Neuron (in vitro differentiated cells): ENCODE measurements at regions not wholly inside any gene's neighbourhood (a gene's known extent, or its start where the extent isn't known, plus 50 kb on each side); places are given as distances from the start of the nearest gene placed in this dataset.

Experiments used
- H2AFZ ChIP-seq: one replicate; pipeline ENCODE4 v1.6.1; 2013; ENCODE audit warnings: low read depth, mild to moderate bottlenecking, inconsistent platforms, low read length, moderate library complexity
- H3K27me3 ChIP-seq: one replicate; pipeline ENCODE4 v1.6.1; 2013; ENCODE audit warnings: low read length; ENCODE audit not compliant: insufficient read depth
- H3K36me3 ChIP-seq: one replicate; pipeline ENCODE4 v1.6.1; 2013; ENCODE audit warnings: low read length; ENCODE audit not compliant: insufficient read depth
- H3K4me1 ChIP-seq: one replicate; pipeline ENCODE4 v1.6.1; 2013; ENCODE audit warnings: low read length; ENCODE audit not compliant: insufficient read depth
- H3K4me3 ChIP-seq: 2 replicates; pipeline ENCODE4 v1.5.1; 2013; ENCODE audit warnings: mild to moderate bottlenecking, low read length, moderate library complexity
- H3K9me3 ChIP-seq: one replicate; pipeline ENCODE4 v1.6.1; 2013; ENCODE audit warnings: low read length

DNA sequence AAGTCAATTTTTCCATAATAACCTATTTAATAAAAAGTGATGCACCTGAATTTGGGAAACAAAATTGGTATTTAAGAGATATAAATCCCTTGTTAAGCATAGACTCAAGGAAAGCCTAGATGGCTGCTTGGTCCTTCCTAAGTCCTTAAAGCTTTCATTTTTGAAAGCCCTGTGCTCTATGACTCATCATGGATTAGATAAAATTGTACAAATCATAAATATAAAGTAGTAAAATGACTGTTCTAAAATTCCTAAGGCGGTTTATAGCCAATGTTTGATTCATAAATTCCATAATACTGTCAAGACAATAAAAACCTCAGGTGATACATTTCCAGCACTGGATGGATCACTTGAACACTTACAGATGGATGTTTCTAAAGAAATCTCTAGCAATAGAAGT lies 730.8 kb upstream of the EPHA6 start:
- Histone ChIP-seq H3K9me3 (no peaks in the 10 kb centered on the region), H3K27me3 (no peaks in the 10 kb centered on the region), H3K36me3 (no peaks in the 10 kb centered on the region), H3K4me1 (no peaks in the 10 kb centered on the region), H2AFZ (no peak overlapping the region), H3K4me3 (no peak overlapping the region)

DNA sequence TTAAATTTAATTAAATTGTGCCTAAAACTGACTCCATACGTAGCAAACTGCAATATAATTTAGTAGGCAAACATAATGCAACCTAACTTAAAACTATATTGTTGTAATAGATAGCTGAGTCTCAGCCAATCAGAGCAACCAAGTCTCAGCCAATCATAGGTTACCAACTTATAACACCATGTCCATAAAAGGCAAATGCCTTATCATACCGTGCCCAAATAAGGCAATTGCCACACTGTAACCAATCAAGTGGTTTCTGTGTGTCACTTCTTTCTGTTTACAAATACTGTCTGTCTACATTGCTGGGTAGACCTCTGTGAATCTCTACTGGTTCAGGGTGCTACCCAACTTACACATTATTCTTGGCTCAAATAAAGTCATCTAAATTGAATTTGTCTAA lies 728.4 kb upstream of the EPHA6 start:
- H2AFZ ChIP-seq = no peak overlapping the region
- no peaks in the 10 kb centered on the region for H3K9me3 ChIP-seq
- no peaks in the 10 kb centered on the region for H3K4me1 ChIP-seq
- H3K36me3 ChIP-seq = no peaks in the 10 kb centered on the region
- no peaks in the 10 kb centered on the region for H3K27me3 ChIP-seq
- no peak overlapping the region for H3K4me3 ChIP-seq

DNA sequence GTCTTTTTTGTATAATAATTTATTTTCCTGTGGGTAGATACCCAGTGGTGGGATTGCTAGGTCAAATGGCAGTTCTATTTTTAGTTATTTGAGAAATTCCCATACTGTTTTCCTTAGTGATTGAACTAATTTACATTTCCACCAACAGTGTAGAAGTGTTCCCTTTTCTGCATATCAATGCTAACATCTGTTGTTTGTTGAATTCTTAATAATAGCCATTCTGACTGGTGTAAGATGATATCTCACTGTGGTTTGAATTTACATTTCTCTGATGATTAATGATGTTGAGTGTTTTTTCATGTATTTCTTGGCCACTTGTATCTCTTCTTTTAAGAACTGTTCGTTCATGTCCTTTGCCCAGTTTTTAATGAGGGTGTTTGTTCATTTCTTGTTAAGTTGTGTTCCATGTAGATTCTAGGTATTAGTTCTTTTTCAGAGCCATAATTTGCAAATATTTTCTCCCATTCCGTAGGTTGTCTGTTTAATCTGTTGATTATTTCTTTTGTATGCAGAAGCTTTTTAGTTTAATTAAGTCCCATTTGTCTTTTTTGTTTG lies 713.3 kb upstream of the EPHA6 start:
- Histone ChIP-seq H3K9me3 (no peaks in the 10 kb centered on the region), H3K36me3 (no peaks in the 10 kb centered on the region), H3K4me3 (no peak overlapping the region), H2AFZ (no peak overlapping the region), H3K27me3 (no peaks in the 10 kb centered on the region), H3K4me1 (peaks cover 7% of the 10 kb centered on the region)

DNA sequence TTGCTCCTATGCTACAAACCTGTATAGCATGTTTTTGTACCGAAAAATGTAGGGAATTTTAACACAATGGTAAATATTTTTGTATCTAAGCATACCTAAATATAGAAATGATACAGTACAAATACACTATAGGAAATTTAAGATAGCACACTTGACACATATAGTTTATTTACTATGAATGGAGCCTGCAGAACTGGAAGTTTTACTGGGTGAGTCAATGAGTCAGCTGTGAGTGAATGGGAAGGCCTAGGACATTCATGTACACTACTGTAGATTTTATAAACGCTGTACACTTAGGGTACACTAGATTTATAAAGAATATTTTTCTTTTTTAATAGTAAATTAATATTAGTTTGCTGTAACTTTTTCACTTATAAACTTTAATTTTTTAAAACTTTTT lies 707.7 kb upstream of the EPHA6 start:
- Histone ChIP-seq H3K9me3 (no peaks in the 10 kb centered on the region), H3K27me3 (no peaks in the 10 kb centered on the region), H3K36me3 (no peaks in the 10 kb centered on the region), H2AFZ (no peak overlapping the region), H3K4me3 (no peak overlapping the region), H3K4me1 (no peaks in the 10 kb centered on the region)
